ENCODE measurements at regions not wholly inside any gene's neighbourhood (a gene's known extent, or its start where the extent isn't known, plus 50 kb on each side); places are given as distances from the start of the nearest gene placed in this dataset.

- no peak overlapping the region for H3K56ac ChIP-seq (replicated peaks; ENCODE audit: insufficient read length, low read depth, low read length)
- no peaks in the 10 kb centered on the region for H3K79me1 ChIP-seq (ENCODE audit: low read depth, low read length)
- no peaks in the 10 kb centered on the region for H3K23me2 ChIP-seq (ENCODE audit: low read depth, low read length)
- H2BK20ac ChIP-seq (ENCODE audit: low read length), result no peak overlapping the region
- no peak overlapping the region for H3K4ac ChIP-seq (replicated peaks; ENCODE audit: insufficient read length, low read depth, low read length)
- DNase-seq (ENCODE audit: low read depth in 1 of 2, low spot score in 2 of 2), result no peak
- CTCF ChIA-PET (ENCODE audit: partially characterized antibody), result interaction anchor here (0.7 to 1.2 kb wide), 3 partner anchors 12 to 133 kb away, joined by 3 to 5 read pairs (median 3); no protein-coding TSS in a partner anchor
- POLR2A ChIA-PET (ENCODE audit: partially characterized antibody), result no interaction called here
- no peak overlapping the region for H3K23ac ChIP-seq (ENCODE audit: insufficient read length)
- H2AFZ ChIP-seq (ENCODE audit: low read length), result no peak overlapping the region
- no peak overlapping the region for H3K9ac ChIP-seq (replicated peaks in 1 of 4; ENCODE audit: extremely low read depth in 1 of 4, low read depth in 3 of 4, low read length in 3 of 4)
- H3K4me2 ChIP-seq (ENCODE audit: insufficient read depth in 1 of 2, low read depth in 2 of 2, low read length in 2 of 2), result no peak overlapping the region
- no peaks in the 10 kb centered on the region for H3K36me3 ChIP-seq (ENCODE audit: control insufficient read depth in 2 of 4, insufficient read depth in 4 of 4, low read length in 3 of 4)
- H2BK15ac ChIP-seq (ENCODE audit: low read length), result no peak overlapping the region
- peaks cover 0 to 2% (median 0%) of the 10 kb centered on the region in 4 experiments; a peak in 2 of 7 replicates for H3K4me1 ChIP-seq (replicated peaks in 1 of 4; ENCODE audit: control insufficient read depth in 3 of 4, insufficient read depth in 4 of 4, low read length in 3 of 4)
- no peaks in the 10 kb centered on the region for H3K9me3 ChIP-seq (ENCODE audit: insufficient read depth in 2 of 2, low read depth in 1 of 2, low read length in 1 of 2)
- peak; percentile 52 for FAIRE-seq
- H3K27ac ChIP-seq (ENCODE audit: low read depth, low read length), result no peak overlapping the region
- H3K27me3 ChIP-seq (replicated peaks in 1 of 4; ENCODE audit: control insufficient read depth in 3 of 4, extremely low read depth in 1 of 4, insufficient read depth in 3 of 4, low read length in 3 of 4), result no peaks in the 10 kb centered on the region
- no peaks in the 10 kb centered on the region for H4K20me1 ChIP-seq (replicated peaks in 1 of 2; ENCODE audit: control insufficient read depth in 1 of 2, insufficient read depth in 2 of 2, low read length in 2 of 2)
- no peak overlapping the region for H2BK12ac ChIP-seq (ENCODE audit: low read depth, low read length)
- H3K4me3 ChIP-seq (ENCODE audit: extremely low read depth in 1 of 4, insufficient read depth in 2 of 4, low read depth in 3 of 4, low read length in 4 of 4), result no peak overlapping the region
- H4K91ac ChIP-seq (replicated peaks; ENCODE audit: insufficient read length, low read length), result no peak overlapping the region
- no peak overlapping the region for H4K5ac ChIP-seq (ENCODE audit: insufficient read length, low read depth, low read length)
- H3K79me2 ChIP-seq (ENCODE audit: control insufficient read depth in 1 of 2, insufficient read depth in 2 of 2, low read length in 2 of 2), result no peaks in the 10 kb centered on the region
- WGBS, 2 experiments (ENCODE audit: extremely low coverage in 1 of 2, insufficient coverage in 1 of 2, insufficient read length in 1 of 2, insufficient replicate concordance in 2 of 2, low coverage in 1 of 2, low lambda C conversion rate in 2 of 2, missing lambda C conversion rate in 1 of 2), result 89% methylated on average over 3 of the region's 3 CpGs; no CpG with 5 or more reads in 1 of the 2 experiments
- no peak overlapping the region for H3K18ac ChIP-seq (ENCODE audit: extremely low read depth, low read length)
- no peak overlapping the region for H2AK5ac ChIP-seq (ENCODE audit: low read depth, low read length)
- H3K14ac ChIP-seq (ENCODE audit: insufficient read length), result no peak overlapping the region
- no peak overlapping the region for H2BK5ac ChIP-seq (ENCODE audit: low read depth, low read length)
- no peak overlapping the region for H2BK120ac ChIP-seq (replicated peaks; ENCODE audit: low read depth, low read length)
- no peak overlapping the region for H4K8ac ChIP-seq (ENCODE audit: extremely low read depth, insufficient read depth, low read length)
- TF ChIP-seq PHF8 (conservative IDR thresholded peaks at IDR 0.05; ENCODE audit: low read depth, low read length), result no peak
- no peak for TF ChIP-seq CEBPB (IDR thresholded peaks at IDR 0.05; ENCODE audit: low read depth, low read length)
- no peak for TF ChIP-seq RAD21 (IDR thresholded peaks at IDR 0.05 in 1 of 2, conservative IDR thresholded peaks at IDR 0.05 in 1 of 2; ENCODE audit: low read depth in 2 of 2, low read length in 2 of 2)
- TF ChIP-seq NRF1 (IDR thresholded peaks at IDR 0.05; ENCODE audit: low read depth, low read length), result no peak
- no peak for TF ChIP-seq RBBP5 (IDR thresholded peaks at IDR 0.05; ENCODE audit: borderline replicate concordance, low read depth, low read length)
- no peak for TF ChIP-seq CBX8 (IDR thresholded peaks at IDR 0.05; ENCODE audit: borderline replicate concordance, low read depth, low read length)
- TF ChIP-seq EP300 (IDR thresholded peaks at IDR 0.05; ENCODE audit: borderline replicate concordance in 1 of 2, low read depth in 2 of 2, low read length in 2 of 2), result no peak
- no peak for TF ChIP-seq SIX5 (IDR thresholded peaks at IDR 0.05; ENCODE audit: low read depth, low read length)
These were observed 289.2 kb upstream of the TMEM161B start for GRCh38 chr5:88557881-88558280.
